HG02884 (cell line): ENCODE measurements at regions not wholly inside any gene's neighbourhood (a gene's known extent, or its start where the extent isn't known, plus 50 kb on each side); places are given as distances from the start of the nearest gene placed in this dataset.
"Not testable (repeated sequence)": the region's sequence is repeated elsewhere in the genome, so short reads cannot be mapped to it uniquely, and the experiment has no call there.

Experiments
- ATAC-seq: cut with Tn5 transposase; IDR thresholded peaks from one replicate; pipeline ENCODE4 v1.9.1; 2021; ENCODE audit warnings: mild to moderate bottlenecking, moderate library complexity; ENCODE audit not compliant: unreplicated experiment

GRCh38 chr4:128758314-128758922 is 51.1 kb upstream of the JADE1 start:
- no peak for ATAC-seq

GRCh38 chr4:128757712-128758111 is 51.8 kb upstream of the JADE1 start:
- ATAC-seq = no peak

GRCh38 chr4:128751354-128751753 is 58.1 kb upstream of the JADE1 start:
- no peak for ATAC-seq

DNA sequence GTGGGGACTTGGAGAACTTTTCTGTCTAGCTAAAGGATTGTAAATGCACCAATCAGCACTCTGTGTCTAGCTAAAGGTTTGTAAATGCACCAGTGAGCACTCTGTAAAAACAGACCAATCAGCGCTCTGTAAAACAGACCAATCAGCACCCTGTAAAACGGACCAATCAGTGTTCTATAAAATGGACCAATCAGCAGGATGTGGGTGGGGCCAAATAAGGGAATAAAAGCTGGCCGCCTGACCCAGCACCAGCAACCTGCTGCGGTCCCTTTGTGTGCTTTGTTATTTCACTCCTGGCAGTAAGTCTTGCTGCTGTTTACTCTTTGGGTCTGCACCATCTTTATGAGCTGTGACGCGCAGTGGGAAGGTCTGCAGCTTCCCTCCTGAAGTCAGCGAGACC is 67.8 kb upstream of the JADE1 start:
- not testable (repeated sequence) for ATAC-seq

- no peak for ATAC-seq
Measured at GRCh38 chr4:128737098-128737513, 72.4 kb upstream of the JADE1 start.

DNA sequence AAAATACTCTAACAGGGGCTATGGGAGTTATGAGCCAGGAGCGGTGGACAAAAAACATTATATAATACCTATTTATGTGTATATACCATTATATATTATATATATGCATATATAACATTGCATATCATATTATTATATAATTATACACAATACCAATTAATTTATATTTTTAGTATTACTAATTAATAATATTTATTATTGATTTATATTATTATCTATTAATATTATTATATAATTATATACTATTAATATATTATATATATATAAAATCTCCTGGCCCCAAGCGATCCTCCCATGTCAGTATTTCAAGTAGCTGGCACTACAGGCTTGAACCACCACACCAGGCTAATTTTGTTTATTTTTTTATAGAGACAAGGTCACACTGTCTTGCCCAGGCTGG is 73.8 kb upstream of the JADE1 start:
- ATAC-seq = no peak

- no peak for ATAC-seq
Measured at GRCh38 chr4:128728190-128728589, 81.3 kb upstream of the JADE1 start.

GRCh38 chr4:128727658-128728057 is 81.8 kb upstream of the JADE1 start:
- no peak for ATAC-seq

DNA sequence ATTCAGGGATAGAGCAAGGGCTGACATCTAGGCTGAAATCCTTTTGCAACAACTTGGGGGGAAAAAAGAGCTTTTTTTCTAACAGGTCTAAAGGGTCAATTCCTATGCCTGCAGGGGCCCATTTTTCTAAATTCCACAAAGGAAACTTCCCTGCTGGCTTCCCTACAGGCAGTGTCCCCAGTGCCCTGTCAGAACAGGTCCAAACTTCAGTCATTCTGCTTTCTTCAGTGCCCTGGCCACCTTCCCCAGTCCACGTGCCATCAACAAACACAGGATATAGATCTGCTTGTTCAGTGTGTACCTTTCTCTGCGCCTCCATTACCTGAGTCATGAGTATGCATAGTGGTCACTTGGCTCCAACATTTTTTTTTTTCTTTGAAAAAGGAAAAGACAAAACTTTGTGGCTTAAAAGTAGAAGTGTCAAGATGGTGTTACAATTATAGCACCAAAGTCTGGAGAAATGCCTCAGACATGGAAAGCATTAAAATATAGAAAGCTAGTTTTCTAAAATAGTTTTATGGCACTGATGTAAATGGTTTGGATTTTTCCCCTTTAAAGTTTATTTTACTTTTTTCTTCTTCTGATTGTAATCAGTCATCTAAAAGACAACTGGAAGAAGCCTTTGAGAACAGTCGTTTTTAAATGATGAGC is 84.0 kb upstream of the JADE1 start:
- no peak for ATAC-seq

GRCh38 chr4:128722911-128723310 is 86.6 kb upstream of the JADE1 start:
- no peak for ATAC-seq

DNA sequence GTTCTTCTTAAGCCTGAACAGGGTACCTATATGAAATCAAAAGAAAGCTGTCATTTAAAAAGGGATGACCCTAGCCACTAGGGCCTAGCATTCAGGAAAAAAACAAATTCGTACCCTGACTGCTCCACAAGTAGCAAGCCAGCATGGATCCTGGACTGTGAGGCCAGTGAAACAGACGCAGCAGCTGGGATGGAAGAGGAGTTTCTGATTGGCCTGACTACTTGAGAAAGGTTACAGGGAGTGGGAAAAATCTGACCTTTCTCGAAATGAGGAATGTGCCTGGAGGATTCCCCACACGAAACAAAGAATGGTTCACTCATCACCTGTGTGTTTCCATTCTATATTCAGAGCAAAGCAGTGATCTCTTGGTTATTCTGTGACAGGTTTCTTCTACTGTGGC is 87.6 kb upstream of the JADE1 start:
- no peak for ATAC-seq

GRCh38 chr4:128720270-128720669 is 89.2 kb upstream of the JADE1 start:
- no peak for ATAC-seq

DNA sequence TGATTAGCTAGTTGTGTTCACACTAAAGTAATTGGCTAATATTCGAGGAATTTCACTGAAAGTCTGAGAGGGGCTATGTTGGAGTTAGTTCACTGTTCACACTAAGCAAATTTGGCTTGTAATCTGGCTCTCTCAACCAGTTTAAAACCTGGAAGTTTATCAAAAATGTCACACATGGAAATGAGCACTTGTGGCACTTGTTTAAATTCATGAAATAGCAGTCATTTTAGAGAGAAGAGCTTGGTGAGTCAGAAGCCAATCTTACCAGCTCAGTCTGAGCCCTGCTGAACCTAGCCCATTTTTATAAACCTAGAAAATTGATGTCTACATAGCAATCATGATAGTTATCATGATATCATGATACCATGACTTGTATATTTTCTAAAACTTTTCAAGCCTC is 90.7 kb upstream of the JADE1 start:
- no peak for ATAC-seq

DNA sequence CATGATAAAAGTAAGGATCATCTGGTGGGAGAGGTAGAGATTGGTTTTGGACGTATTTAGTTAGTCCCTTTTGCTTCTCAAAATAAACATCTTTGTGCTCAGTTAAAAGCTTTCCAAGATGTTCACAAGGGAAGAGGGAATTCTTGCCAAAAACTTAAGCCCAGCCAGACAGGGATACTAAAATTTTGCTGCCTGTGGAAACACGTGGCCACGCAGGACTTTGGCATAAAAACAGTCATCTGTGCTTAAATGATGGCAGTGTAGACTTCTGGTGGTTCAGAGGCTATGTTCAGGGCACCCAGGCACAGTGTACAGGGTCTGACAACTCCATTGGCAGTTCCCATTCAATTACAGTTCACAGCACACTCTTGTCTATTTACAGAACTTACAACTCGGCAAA is 93.2 kb upstream of the JADE1 start:
- no peak for ATAC-seq

DNA sequence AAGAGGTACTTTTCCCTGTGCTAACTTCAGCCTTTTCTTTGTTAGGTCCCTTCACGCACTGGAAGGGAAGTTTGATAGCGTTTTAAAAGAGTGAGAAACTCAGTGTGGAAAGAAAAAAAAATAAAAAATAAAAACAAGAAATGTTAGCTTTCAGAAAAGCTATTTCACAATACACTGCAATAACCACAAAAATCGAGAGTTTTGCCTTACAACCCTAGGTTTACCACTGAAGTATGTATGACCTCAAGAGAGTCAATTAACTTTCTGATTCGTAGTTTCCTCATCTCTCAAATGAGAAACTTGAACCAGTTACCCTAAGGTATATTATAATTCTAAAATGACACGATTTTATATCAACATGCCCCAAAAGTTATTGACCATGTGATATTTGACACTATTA is 93.9 kb upstream of the JADE1 start:
- no peak for ATAC-seq

GRCh38 chr4:128711361-128711760 is 98.1 kb upstream of the JADE1 start:
- no peak for ATAC-seq

DNA sequence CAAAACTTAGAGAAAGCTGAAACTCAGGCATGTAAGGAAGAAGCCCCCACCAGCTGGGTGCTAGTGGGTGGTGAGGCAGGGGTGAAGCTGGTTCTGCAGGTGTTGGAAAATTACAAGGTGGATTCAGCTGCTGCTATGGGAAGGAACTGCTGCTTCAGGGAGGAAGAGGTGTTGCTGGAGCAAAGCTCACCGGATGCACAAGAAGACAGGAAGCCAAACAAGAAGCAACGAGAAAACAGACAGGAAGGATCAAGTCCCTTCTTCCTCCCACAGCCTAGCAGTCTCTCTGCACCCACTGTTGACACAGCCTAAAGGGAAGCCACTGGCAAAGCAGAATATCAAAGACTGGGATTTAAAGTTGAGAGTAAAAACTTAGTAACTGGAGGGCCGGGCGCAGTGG is 100.2 kb upstream of the JADE1 start:
- no peak for ATAC-seq

DNA sequence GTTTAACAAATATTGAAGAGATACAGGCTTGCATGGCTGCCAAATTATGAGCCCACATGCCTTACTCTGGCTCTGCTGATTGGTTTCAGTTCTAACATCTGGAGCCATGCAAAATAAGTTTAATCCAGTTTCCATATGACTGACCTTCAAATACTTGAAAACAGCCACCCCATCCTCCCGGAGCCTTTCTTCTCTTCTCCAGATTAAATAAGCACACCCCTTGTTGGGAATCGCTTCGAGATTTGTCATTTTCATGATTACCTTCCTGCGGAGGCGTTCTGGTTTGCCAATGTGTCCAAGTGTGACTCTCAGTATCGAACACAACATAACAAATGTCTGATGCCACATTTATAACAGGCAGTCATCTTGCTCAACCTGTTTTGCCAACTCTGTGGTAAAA is 101.6 kb upstream of the JADE1 start:
- no peak for ATAC-seq

DNA sequence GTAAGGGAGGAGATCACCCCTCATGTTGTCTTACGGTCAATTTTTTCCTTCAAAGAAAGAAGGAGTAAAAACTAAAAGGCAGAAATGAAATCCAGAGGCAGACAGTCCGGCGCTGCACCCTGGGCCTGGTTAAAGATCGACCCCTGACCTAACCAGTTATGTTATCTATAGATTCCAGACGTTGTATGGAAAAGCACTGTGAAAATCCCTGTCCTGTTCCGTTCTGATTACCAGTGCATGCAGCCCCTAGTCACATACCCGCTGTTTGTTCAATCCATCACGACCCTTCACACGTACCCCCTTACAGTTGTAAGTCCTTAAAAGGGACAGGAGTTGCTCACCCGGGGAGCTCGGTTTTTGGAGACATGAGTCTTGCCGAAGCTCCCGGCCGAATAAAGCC is 105.6 kb upstream of the JADE1 start:
- no peak for ATAC-seq

DNA sequence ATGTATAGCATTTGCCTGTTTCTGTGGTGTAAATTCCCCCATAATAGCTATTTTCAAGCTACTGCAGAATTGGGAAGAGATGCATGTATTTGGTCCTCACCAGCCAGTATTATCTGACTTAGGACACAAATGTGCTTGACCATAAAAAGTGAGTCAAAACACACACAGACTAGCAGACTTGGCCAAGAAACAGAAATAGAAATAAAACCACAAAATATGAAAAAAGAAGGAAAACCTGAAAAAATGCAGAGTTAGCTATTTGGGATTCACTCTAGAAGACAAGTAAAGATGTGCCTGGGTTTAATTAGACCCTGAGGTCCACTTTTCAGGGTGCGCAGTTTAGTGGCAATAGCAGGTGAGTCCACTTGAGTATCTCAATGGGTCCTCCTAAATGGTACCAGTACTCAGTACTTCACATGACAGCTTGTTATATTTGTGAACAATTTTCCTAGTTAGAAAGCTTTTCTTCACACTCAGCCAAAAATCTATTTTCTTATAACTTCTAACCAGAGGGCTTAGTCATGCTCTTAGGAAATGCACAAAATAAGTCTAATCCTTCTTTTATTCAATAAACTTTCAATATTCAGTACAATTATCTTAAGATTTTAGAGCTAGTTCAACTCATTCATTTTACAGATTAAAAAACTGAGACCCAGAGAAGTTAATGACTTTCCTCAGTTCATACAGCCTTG is 108.7 kb upstream of the JADE1 start:
- ATAC-seq = no peak

GRCh38 chr4:128698386-128698785 is 111.1 kb upstream of the JADE1 start:
- no peak for ATAC-seq

GRCh38 chr4:128697323-128697722 is 112.2 kb upstream of the JADE1 start:
- no peak for ATAC-seq
